ENCODE measurements at regions not wholly inside any gene's neighbourhood (a gene's known extent, or its start where the extent isn't known, plus 50 kb on each side); places are given as distances from the start of the nearest gene placed in this dataset.

GRCh38 chr9:24095246-24095645 is 269.2 kb upstream of the ELAVL2 start:
- Histone ChIP-seq H3K9me3 (ENCODE audit: insufficient read depth, low read length) (no peaks in the 10 kb centered on the region), H3K4me3 (ENCODE audit: low read length) (no peak overlapping the region), H4K20me1 (ENCODE audit: insufficient read depth, low read length) (no peaks in the 10 kb centered on the region), H3K79me2 (ENCODE audit: low read length) (no peaks in the 10 kb centered on the region), H3K27ac (ENCODE audit: low read length) (no peak overlapping the region), H3K27me3 (ENCODE audit: low read depth, low read length) (no peaks in the 10 kb centered on the region), H3K4me2 (ENCODE audit: low read length) (no peak overlapping the region), H3K9ac (ENCODE audit: low read length) (no peak overlapping the region), H2AFZ (ENCODE audit: low read depth, low read length) (no peak overlapping the region), H3K36me3 (replicated peaks; ENCODE audit: low read depth, low read length) (no peaks in the 10 kb centered on the region), H3K4me1 (ENCODE audit: low read length) (no peaks in the 10 kb centered on the region)
- TF ChIP-seq CTCF (IDR thresholded peaks at IDR 0.05; ENCODE audit: low read depth, low read length) = no peak
- no peak for TF ChIP-seq EZH2phosphoT487 (IDR thresholded peaks at IDR 0.05; ENCODE audit: low read depth)

GRCh38 chr9:24090566-24090965 is 264.5 kb upstream of the ELAVL2 start:
- Histone ChIP-seq H4K20me1 (ENCODE audit: insufficient read depth, low read length) (no peaks in the 10 kb centered on the region), H2AFZ (ENCODE audit: low read depth, low read length) (no peak overlapping the region), H3K4me1 (ENCODE audit: low read length) (no peaks in the 10 kb centered on the region), H3K79me2 (ENCODE audit: low read length) (no peaks in the 10 kb centered on the region), H3K9ac (ENCODE audit: low read length) (no peak overlapping the region), H3K4me2 (ENCODE audit: low read length) (no peak overlapping the region), H3K27me3 (ENCODE audit: low read depth, low read length) (no peaks in the 10 kb centered on the region), H3K36me3 (replicated peaks; ENCODE audit: low read depth, low read length) (no peaks in the 10 kb centered on the region), H3K9me3 (ENCODE audit: insufficient read depth, low read length) (no peaks in the 10 kb centered on the region), H3K4me3 (ENCODE audit: low read length) (no peak overlapping the region), H3K27ac (ENCODE audit: low read length) (no peak overlapping the region)
- TF ChIP-seq EZH2phosphoT487 (IDR thresholded peaks at IDR 0.05; ENCODE audit: low read depth) (no peak), CTCF (IDR thresholded peaks at IDR 0.05; ENCODE audit: low read depth, low read length) (peak; percentile 48)

GRCh38 chr9:24073666-24074065 is 247.6 kb upstream of the ELAVL2 start:
- Histone ChIP-seq H3K9ac (ENCODE audit: low read length) (no peak overlapping the region), H3K27me3 (ENCODE audit: low read depth, low read length) (no peaks in the 10 kb centered on the region), H3K4me1 (ENCODE audit: low read length) (no peaks in the 10 kb centered on the region), H3K36me3 (replicated peaks; ENCODE audit: low read depth, low read length) (no peaks in the 10 kb centered on the region), H3K79me2 (ENCODE audit: low read length) (no peaks in the 10 kb centered on the region), H2AFZ (ENCODE audit: low read depth, low read length) (no peak overlapping the region), H3K4me3 (ENCODE audit: low read length) (no peak overlapping the region), H3K4me2 (ENCODE audit: low read length) (no peak overlapping the region), H3K27ac (ENCODE audit: low read length) (no peak overlapping the region), H3K9me3 (ENCODE audit: insufficient read depth, low read length) (no peaks in the 10 kb centered on the region), H4K20me1 (ENCODE audit: insufficient read depth, low read length) (no peaks in the 10 kb centered on the region)
- TF ChIP-seq CTCF (IDR thresholded peaks at IDR 0.05; ENCODE audit: low read depth, low read length) (no peak), EZH2phosphoT487 (IDR thresholded peaks at IDR 0.05; ENCODE audit: low read depth) (no peak)

GRCh38 chr9:24073007-24073592 is 247.1 kb upstream of the ELAVL2 start:
- no peak overlapping the region for H3K9ac ChIP-seq (ENCODE audit: low read length)
- H3K9me3 ChIP-seq (ENCODE audit: insufficient read depth, low read length) = no peaks in the 10 kb centered on the region

More at GRCh38 chr9:24073007-24073592, 247.1 kb upstream of the ELAVL2 start:
- no peaks in the 10 kb centered on the region for H3K79me2 ChIP-seq (ENCODE audit: low read length)
- H3K27ac ChIP-seq (ENCODE audit: low read length) = no peak overlapping the region
- H2AFZ ChIP-seq (ENCODE audit: low read depth, low read length) = no peak overlapping the region
- H3K4me1 ChIP-seq (ENCODE audit: low read length) = no peaks in the 10 kb centered on the region
- no peaks in the 10 kb centered on the region for H4K20me1 ChIP-seq (ENCODE audit: insufficient read depth, low read length)
- TF ChIP-seq CTCF (IDR thresholded peaks at IDR 0.05; ENCODE audit: low read depth, low read length) (no peak), EZH2phosphoT487 (IDR thresholded peaks at IDR 0.05; ENCODE audit: low read depth) (no peak)
- no peaks in the 10 kb centered on the region for H3K27me3 ChIP-seq (ENCODE audit: low read depth, low read length)
- no peak overlapping the region for H3K4me3 ChIP-seq (ENCODE audit: low read length)
- no peaks in the 10 kb centered on the region for H3K36me3 ChIP-seq (replicated peaks; ENCODE audit: low read depth, low read length)
- H3K4me2 ChIP-seq (ENCODE audit: low read length) = no peak overlapping the region
